Erythroblast (primary cell): ENCODE measurements at regions not wholly inside any gene's neighbourhood (a gene's known extent, or its start where the extent isn't known, plus 50 kb on each side); places are given as distances from the start of the nearest gene placed in this dataset.
"Not testable (repeated sequence)": the region's sequence is repeated elsewhere in the genome, so short reads cannot be mapped to it uniquely, and the experiment has no call there.

Source experiments
- DNase-seq, 2 experiments: peaks; one replicate each; lab custom pipeline; 2025; lab: John Stamatoyannopoulos, UW
- GATA1 ChIP-seq: IDR thresholded peaks from 2 replicates; pipeline ENCODE4 v1.6.1; 2011; ENCODE audit warnings: low read depth, mild to moderate bottlenecking, control low read depth, low read length, moderate library complexity
- POLR2A ChIP-seq: IDR thresholded peaks from 2 replicates; pipeline ENCODE4 v1.6.1; 2011; ENCODE audit warnings: mild to moderate bottlenecking, low read length

GRCh38 chr22:48299124-48299523 lies 1528.5 kb downstream of the BRD1 start:
- no peak for DNase-seq
- TF ChIP-seq GATA1 (no peak), POLR2A (no peak)

- TF ChIP-seq GATA1 (no peak), POLR2A (no peak)
- DNase-seq: no peak
Observed at GRCh38 chr22:48297296-48297695, 1530.4 kb downstream of the BRD1 start.

- not testable (repeated sequence) for DNase-seq
Observed at GRCh38 chr22:48289954-48290353, 1527.5 kb downstream of the TBC1D22A start.

GRCh38 chr22:48288376-48288940 lies 1526.0 kb downstream of the TBC1D22A start:
- TF ChIP-seq GATA1 (no peak), POLR2A (no peak)
- DNase-seq: no peak

- DNase-seq: no peak
- no peak for TF ChIP-seq POLR2A
- no peak for TF ChIP-seq GATA1
Observed at GRCh38 chr22:48287031-48287430, 1524.6 kb downstream of the TBC1D22A start.

- no peak for DNase-seq
- TF ChIP-seq GATA1 (no peak), POLR2A (no peak)
Observed at GRCh38 chr22:48284671-48285070, 1522.2 kb downstream of the TBC1D22A start.

GRCh38 chr22:48282804-48283203 lies 1520.4 kb downstream of the TBC1D22A start:
- DNase-seq: no peak
- TF ChIP-seq GATA1 (no peak), POLR2A (no peak)

- no peak for TF ChIP-seq GATA1
- no peak for TF ChIP-seq POLR2A
- DNase-seq: no peak
Observed at GRCh38 chr22:48279461-48279756, 1517.0 kb downstream of the TBC1D22A start.

- TF ChIP-seq GATA1 (no peak), POLR2A (no peak)
- DNase-seq: no peak
Observed at GRCh38 chr22:48278620-48279460, 1516.4 kb downstream of the TBC1D22A start.

- DNase-seq: no peak
- no peak for TF ChIP-seq GATA1
- TF ChIP-seq POLR2A: no peak
Observed at GRCh38 chr22:48277868-48278581, 1515.6 kb downstream of the TBC1D22A start.

GRCh38 chr22:48276994-48277867 lies 1514.8 kb downstream of the TBC1D22A start:
- no peak for DNase-seq
- TF ChIP-seq POLR2A (no peak), GATA1 (no peak)

- TF ChIP-seq GATA1 (no peak), POLR2A (no peak)
- no peak for DNase-seq
Observed at GRCh38 chr22:48275412-48275811, 1513.0 kb downstream of the TBC1D22A start.

GRCh38 chr22:48270731-48271130 lies 1508.3 kb downstream of the TBC1D22A start:
- TF ChIP-seq GATA1 (no peak), POLR2A (no peak)
- no peak for DNase-seq
